ENCODE measurements at regions not wholly inside any gene's neighbourhood (a gene's known extent, or its start where the extent isn't known, plus 50 kb on each side); places are given as distances from the start of the nearest gene placed in this dataset.
"Not testable (repeated sequence)": the region's sequence is repeated elsewhere in the genome, so short reads cannot be mapped to it uniquely, and the experiment has no call there.

DNA sequence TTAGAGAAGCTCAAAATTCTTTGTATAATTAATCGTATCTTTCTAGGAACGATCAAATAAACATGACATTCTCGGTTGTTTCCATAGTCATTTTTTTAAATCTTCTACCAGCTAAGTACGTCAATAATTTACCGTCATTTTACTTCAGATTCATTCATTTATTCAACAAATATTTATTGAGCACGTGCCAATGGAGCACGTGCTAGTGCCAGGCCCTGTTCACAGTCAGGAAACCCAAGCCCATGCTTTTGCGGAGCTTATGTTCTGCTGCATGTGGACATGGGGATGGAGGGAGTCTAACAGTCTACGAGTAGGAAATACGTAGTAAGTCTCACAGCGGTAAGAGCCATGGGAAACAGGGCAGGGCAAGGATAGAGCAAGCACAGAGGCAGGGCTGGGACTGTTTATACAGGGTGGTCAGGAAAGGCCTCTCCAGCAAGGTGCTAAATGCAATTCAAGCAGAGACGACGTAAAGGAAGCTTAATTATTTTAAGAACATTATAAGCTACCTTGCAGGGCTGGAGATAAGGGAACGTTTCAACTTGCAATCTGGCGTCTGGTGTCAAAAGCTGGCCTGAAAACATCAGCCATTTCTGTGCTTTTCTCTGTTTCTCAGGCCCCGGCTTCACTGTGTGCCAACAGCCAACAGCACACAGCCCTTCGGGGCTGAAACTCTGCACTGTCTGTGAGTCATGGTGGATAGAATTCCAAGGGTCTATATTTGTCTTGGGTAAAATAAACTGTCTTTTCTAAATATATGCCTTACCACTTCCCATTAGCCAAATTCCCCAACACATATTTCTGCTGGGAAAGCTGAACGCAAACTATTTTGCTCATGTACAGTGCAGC is 517.1 kb upstream of the ZFP42 start:
- intact Hi-C loops (cut with micrococcal nuclease): no loop called here

DNA sequence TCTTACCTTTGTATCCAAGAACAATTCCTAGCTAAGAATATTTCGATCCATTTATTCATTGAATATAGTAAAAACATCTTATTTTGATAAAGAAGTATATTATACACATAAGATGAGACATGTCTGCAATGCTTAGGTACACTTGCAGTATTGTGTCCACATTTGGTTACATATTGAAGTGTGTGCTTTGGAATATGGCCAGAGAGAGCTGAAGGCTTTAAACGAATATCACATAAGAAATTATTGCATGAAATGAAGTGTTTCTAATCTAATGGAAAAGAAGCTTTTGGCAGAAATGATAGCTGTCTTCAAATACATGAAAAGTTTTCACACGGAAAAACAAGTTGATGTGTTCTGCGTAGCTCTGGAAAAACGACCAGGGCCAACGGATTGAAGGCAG is 516.1 kb upstream of the ZFP42 start:
- intact Hi-C loops (cut with micrococcal nuclease): no loop called here

DNA sequence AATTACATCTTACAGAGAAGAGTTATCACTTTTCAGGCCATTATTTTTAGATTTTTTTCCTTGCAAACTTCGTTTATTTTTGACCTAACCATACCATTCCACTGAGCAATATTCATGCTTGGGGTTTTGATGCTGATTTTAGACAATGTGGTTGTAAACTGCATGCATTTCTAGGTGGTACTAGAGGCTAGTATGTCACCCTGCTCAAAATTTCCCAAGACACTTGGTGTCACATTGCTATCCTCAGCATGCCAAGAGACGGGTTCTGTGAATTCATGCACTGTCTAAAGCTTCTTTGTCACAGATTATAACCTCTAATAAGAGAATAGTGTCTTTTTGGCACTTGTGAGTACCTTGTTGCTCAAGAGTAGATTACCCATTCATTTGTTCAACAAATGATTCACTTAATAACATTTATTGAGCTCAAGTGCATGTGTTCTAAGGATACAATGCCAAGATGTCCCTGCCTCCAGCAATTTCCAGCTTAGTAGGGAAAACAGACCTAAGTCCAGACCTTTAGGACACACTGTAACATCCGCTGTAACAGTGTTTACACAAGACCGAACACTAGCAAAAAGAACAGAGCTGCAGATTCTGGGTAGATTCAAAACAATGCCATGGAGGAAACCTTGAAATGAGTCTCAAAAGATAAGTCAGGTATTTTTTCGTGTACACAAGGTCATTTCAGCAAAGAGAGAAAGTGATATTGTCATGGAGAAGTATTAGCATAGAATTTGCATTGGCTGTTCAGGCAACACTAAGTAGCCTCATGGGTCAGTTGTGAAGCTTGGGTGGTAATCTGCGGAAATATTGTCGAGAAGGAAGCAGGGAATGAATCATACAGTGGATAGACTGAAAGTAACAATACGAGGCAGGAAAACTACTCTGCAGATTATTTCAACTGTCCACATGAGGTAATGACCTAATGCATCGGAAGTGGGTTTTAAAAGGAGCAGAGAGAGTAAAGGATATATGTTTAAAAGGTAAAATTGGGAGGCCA is 515.1 kb upstream of the ZFP42 start:
- intact Hi-C loops (cut with micrococcal nuclease): no loop called here

GRCh38 chr4:187484186-187484585 is 511.4 kb upstream of the ZFP42 start:
- intact Hi-C loops (cut with micrococcal nuclease): no loop called here

- intact Hi-C loops (cut with micrococcal nuclease): no loop called here
Measured at GRCh38 chr4:187485676-187486075, 509.9 kb upstream of the ZFP42 start.

- intact Hi-C loops (cut with micrococcal nuclease): no loop called here
Measured at GRCh38 chr4:187491286-187491685, 504.3 kb upstream of the ZFP42 start.

GRCh38 chr4:187491959-187492358 is 503.6 kb upstream of the ZFP42 start:
- intact Hi-C loops (cut with micrococcal nuclease): no loop called here

GRCh38 chr4:187493661-187494060 is 501.9 kb upstream of the ZFP42 start:
- intact Hi-C loops (cut with micrococcal nuclease): no loop called here

- intact Hi-C loops (cut with micrococcal nuclease): no loop called here
Measured at GRCh38 chr4:187499956-187500355, 495.6 kb upstream of the ZFP42 start.

DNA sequence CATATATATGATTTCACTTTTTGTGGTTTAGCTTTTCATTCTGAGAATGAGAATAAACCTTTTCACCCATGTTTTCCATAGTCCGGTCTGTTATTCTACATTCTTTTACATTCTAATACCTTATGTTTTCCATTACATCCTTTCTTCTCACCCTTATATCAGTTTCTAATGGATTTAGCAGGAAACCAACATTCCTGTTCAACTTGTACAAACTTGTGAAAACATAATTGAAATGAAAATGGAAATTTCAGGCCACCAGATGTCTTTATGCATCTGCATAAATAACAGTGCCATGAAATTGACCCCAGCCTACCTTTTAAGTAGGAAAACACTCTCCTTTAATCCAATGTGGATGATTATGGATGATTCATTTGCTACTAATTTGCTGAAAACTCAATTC is 494.8 kb upstream of the ZFP42 start:
- intact Hi-C loops (cut with micrococcal nuclease): no loop called here

GRCh38 chr4:187501731-187502130 is 493.8 kb upstream of the ZFP42 start:
- intact Hi-C loops (cut with micrococcal nuclease): no loop called here

- intact Hi-C loops (cut with micrococcal nuclease): no loop called here
Measured at GRCh38 chr4:187504974-187505797, 490.4 kb upstream of the ZFP42 start.

DNA sequence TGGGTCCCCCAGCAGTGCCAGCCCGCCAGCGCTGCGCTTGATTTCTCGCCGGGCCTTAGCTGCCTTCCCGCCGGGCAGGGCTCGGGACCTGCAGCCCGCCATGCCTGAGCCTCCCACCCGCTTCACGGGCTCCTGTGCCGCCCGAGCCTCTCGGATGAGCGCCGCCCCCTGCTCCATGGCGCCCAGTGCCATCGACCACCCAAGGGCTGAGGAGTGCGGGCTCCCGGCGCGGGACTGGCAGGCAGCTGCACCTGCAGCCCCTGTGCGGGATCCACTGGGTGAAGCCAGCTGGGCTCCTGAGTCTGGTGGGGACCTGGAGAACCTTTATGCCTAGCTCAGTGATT is 489.8 kb upstream of the ZFP42 start:
- intact Hi-C loops (cut with micrococcal nuclease): not testable (repeated sequence)

GRCh38 chr4:187516224-187516623 is 479.3 kb upstream of the ZFP42 start:
- intact Hi-C loops (cut with micrococcal nuclease): no loop called here

DNA sequence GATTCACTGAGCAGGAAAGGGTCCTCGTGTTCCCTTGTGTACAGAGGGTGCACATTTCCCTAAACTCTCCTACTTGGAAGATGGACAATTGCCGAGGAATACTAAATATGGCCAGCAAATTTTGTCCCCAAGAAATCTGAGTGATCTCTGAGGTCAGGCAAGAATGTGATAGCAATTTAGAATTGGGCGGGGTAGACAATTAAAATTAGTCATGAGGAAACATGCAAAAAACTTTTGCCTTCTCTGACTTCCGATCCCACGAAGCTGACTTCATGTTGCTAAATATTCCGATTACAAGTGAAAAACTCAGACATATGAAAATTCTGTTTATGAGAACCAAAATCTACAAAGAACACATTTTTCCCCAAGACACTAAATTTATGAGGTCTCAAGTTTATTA is 453.9 kb upstream of the ZFP42 start:
- intact Hi-C loops (cut with micrococcal nuclease): no loop called here

DNA sequence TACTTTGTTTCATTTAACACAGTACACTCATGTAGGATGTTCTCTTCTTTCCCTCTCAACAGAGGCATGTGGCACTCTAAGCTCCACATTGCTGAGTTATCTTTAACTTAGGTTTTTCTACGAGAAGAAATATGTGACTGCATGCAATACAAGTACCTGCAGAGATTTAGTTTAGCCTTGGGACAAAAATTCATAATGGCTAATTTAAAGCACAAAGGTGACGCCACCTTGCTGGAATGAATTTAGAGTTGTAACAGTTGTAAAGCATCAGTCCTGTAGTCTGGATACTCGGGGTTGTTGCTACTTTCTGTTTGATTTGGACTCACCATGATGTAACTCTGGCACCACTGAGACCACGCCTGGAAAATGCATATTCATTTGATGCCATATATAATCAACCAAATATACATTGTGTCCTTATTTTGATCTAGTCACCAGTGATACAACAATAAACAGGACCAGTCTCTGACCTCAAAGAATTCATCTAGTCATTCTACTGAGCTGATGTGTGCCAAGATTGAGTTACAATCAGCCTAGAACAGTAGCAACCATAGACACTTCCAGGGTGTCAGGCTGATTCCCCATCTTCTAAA is 451.0 kb upstream of the ZFP42 start:
- intact Hi-C loops (cut with micrococcal nuclease): no loop called here

DNA sequence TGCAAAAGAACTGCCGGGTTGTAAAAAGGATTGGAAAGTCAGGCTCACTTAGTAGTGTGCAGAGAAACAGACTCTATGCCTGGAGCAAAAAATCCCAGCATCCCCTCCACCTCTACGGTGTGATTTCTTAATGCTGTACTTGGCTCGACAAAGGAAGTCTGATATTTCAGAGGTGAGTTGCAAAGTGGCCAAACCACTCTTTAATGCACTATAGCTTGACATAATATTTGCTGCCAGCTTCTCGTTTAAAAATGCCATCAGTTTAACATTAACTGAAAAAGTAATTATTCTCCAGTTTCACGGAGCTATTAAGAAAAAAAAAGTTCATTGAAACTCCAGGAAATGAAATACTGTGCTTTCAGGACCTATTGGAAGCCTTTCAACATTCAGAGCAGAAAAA is 448.3 kb upstream of the ZFP42 start:
- intact Hi-C loops (cut with micrococcal nuclease): no loop called here

- intact Hi-C loops (cut with micrococcal nuclease): no loop called here
Measured at GRCh38 chr4:187550256-187550950, 445.2 kb upstream of the ZFP42 start.

DNA sequence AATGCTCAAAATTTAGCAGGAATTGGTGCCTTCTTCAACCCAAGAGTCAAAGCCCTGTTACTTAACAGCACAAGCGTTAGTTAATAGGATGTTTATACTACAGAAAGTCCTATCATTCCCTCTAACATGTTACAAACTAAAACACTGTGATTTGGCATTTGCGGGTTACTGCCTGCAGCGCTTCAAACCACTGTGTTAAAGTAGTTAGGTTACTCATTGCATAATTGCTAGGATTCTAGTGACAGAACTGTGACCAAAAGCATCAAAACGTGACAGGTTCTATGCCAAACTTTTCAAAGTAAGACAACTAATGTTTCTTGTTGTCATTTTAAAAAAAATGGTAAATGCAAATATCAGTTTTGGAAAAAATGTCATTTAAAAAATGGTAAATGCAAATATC is 442.8 kb upstream of the ZFP42 start:
- intact Hi-C loops (cut with micrococcal nuclease): no loop called here

DNA sequence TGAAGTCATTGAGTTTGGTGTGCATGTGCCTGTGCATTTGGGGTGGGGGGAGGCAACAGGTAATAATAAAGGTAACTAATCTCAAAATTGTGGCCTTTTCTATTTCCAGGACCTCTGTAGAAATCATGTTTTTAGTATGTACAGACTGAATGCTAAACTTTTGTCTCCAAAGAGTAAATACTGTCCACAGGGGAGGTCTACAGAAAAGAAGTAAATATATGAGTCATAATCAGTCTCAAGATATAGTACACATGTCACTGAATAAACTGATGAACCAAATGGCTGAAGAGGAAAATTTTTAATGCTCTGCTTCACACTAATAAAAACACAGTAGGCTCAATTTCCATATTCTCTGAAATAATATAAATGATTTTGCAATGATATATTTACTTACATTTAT is 440.4 kb upstream of the ZFP42 start:
- intact Hi-C loops (cut with micrococcal nuclease): no loop called here

GRCh38 chr4:187558391-187558790 is 437.2 kb upstream of the ZFP42 start:
- intact Hi-C loops (cut with micrococcal nuclease): no loop called here

Data from T-helper 2 cell treated with Interferon-gamma antibody and Interleukin-4, amounts not matched to agents 100 ng/mL and 5 ng/mL, for 36 hours (primary cell).